AG04449 (cell line): ENCODE measurements at regions not wholly inside any gene's neighbourhood (a gene's known extent, or its start where the extent isn't known, plus 50 kb on each side); places are given as distances from the start of the nearest gene placed in this dataset.

Experiments
- CTCF ChIA-PET: fragments of 350-600 bp; formaldehyde crosslinking; extraction: SDS; loops from one replicate; lab custom pipeline; 2021; ENCODE audit warnings: antibody characterized with exemption; lab: Yijun Ruan, JAX
- POLR2A ChIA-PET: fragments of 400-600, 350-600 bp; formaldehyde crosslinking; extraction: SDS; loops from one replicate; lab custom pipeline; 2020; ENCODE audit warnings: antibody characterized with exemption, inconsistent platforms; lab: Yijun Ruan, JAX
- DNase-seq: peaks from one replicate; pipeline ENCODE4 v3.0.0-alpha.2; 2010; ENCODE audit warnings: low read depth, low spot score
- H3K4me3 ChIP-seq: 2 replicates; pipeline ENCODE4 v1.5.1; 2011; ENCODE audit warnings: low read depth, mild to moderate bottlenecking, control low read depth, low read length
- TF ChIP-seq, protein P1 (sequence below): IDR thresholded peaks from one replicate; pipeline ENCODE4 v1.5.1; 2011; ENCODE audit warnings: mild to moderate bottlenecking, moderate library complexity, low read length, control low read depth, inconsistent platforms; ENCODE audit not compliant: insufficient read depth; ENCODE audit errors: missing control alignments

DNA sequence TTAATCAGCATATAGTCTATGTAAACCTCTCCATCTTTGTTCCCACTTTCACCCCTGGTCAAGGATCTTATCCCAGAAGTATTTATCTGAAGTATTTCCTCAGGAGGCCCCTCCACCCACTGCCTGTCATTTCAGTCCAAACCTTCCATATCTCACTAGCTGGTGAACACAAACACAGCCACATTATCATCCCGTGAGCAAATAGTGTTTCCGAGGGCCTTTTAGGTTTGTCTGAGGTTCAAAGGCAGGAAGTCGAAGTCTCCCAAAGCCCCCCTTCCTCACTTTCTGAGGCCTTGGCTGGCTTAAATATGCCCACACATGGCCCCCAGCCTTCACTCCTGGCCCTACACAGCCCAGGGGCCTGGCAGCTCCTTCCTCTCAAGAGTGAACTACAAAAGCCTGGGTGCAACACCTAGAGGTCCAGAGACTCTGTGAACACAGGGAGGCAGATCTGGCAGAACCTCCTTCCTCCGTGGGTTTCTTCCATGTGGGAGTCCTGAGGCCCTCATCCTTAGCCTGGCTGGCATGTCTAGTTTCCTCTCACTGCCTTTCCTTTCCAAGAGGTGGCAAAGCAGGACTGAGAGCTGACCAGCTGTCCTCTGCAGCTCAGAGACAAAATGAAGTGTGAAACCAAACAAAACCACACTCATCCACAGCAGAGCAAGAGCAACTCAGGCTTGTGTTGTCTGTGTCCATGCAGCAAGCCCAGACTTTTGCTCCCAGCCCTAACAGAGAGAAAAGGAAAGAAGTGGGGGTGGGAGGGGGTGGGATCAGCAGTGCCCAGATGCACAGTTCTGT is 264.2 kb downstream of the SS18 start:
- ChIA-PET CTCF (no interaction called here), POLR2A (no interaction called here)
- H3K4me3 ChIP-seq = no peak overlapping the region
- TF ChIP-seq, protein P1, sequence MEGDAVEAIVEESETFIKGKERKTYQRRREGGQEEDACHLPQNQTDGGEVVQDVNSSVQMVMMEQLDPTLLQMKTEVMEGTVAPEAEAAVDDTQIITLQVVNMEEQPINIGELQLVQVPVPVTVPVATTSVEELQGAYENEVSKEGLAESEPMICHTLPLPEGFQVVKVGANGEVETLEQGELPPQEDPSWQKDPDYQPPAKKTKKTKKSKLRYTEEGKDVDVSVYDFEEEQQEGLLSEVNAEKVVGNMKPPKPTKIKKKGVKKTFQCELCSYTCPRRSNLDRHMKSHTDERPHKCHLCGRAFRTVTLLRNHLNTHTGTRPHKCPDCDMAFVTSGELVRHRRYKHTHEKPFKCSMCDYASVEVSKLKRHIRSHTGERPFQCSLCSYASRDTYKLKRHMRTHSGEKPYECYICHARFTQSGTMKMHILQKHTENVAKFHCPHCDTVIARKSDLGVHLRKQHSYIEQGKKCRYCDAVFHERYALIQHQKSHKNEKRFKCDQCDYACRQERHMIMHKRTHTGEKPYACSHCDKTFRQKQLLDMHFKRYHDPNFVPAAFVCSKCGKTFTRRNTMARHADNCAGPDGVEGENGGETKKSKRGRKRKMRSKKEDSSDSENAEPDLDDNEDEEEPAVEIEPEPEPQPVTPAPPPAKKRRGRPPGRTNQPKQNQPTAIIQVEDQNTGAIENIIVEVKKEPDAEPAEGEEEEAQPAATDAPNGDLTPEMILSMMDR = no peak
- DNase-seq = no peak

DNA sequence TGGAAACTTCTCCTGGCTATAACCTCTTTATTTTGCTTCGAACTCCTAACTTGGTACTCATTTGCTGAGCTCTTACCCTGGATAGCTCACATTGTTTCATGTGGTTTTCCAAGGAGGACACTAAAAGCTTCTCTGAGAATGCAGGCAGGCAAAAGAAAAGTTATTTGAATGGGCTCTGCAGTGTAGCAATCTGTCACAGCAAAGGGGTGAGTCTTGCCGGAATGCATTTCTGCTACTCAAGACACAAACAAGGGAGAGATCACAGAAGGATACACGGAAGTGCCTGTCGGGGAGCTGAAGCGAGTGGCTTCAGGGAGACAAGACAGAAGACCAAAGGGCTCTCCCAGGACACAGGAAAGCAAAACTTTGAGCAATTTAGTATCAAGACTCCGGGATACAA is 265.4 kb downstream of the SS18 start:
- TF ChIP-seq, protein P1 = no peak
- H3K4me3 ChIP-seq = no peak overlapping the region
- ChIA-PET POLR2A (no interaction called here), CTCF (interaction anchor here (0.8 to 1.1 kb wide), 2 partner anchors 9 to 22 kb away, joined by 3 to 4 read pairs; no protein-coding TSS in a partner anchor)
- no peak for DNase-seq

DNA sequence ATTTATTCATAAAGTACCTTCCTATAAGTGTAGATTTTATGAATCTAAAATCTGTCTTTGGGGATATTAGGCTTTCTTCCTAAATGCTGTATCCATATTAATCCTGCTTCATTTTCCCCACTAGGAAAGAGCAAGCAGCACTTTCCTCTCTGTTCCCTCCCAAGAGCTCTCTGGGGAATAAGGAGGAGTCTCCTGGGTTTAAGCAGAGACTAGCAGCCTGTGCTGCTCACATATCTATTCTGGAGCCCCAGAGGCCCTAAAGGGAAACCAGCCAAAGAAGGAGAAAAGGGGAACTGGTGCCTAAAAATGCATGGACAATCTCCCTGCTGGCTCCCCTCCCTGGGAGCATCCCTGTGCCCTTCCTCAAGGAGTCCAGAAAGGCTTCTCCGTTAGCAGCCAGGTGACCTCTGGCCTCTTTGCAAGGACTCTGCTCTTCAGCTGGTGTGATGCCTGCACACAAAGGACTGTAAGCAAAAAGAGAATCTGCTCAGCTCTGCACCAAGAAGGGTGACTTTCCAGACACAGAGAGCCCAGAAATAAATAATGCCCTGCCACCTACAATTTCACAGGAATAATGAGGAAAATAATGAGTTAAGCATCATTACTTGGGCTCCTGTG is 270.6 kb downstream of the SS18 start:
- CTCF ChIA-PET = no interaction called here
- DNase-seq = no peak
- POLR2A ChIA-PET = no interaction called here
- H3K4me3 ChIP-seq = no peak overlapping the region
- TF ChIP-seq, protein P1 = no peak

DNA sequence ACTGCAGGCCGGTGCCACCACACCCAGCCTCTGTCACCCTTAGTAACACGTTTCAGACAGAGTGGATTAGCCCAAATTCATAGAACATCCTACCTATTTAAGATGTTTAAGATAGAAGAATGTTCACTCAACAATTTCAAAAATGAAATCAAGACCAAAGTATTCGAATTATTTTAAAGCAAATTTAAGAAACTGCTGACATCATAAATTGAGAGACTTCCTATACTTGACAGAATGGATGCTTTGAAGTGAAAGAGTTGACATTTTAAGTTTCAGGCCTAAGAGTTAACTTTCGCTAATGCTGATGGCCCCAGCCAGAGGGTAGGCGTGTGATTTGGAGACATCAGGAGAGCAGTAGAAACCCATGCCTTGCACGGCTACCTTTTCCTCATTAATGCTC is 271.9 kb downstream of the SS18 start:
- ChIA-PET POLR2A (no interaction called here), CTCF (no interaction called here)
- TF ChIP-seq, protein P1 = no peak
- DNase-seq = no peak
- no peak overlapping the region for H3K4me3 ChIP-seq

DNA sequence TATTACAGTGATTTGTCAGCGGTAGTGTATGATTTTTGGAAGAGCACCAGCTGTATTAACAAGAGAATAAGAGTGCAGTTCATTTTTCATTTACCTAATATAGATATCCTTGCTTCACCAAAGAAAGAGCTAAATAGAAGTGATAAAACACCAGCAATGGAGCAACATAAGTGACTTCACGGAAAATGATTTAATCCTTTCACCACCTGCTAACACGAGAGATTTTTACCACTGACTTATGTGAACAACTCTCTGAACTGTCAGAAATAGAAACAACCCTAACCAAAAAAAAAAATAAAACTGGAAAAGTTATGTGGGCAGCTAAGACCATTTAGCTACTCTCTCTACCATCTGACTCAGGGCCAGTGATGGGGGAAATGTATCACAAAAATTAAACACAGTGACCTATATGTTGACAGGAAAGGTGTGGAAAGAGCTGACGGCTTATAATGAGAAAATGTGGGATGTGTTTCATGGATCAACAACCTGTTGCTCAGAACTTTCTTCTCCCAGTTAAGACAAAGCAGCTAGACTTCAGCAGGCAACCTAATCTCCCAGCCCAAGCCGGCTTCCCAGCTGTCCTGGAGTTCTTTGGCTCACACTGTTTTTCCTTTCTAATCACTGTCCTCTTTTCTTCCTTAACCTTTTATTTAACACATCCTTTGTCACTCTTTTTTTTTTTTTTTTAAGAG is 272.7 kb downstream of the SS18 start:
- CTCF ChIA-PET = no interaction called here
- TF ChIP-seq, protein P1 = no peak
- H3K4me3 ChIP-seq = no peak overlapping the region
- no peak for DNase-seq
- POLR2A ChIA-PET = no interaction called here

DNA sequence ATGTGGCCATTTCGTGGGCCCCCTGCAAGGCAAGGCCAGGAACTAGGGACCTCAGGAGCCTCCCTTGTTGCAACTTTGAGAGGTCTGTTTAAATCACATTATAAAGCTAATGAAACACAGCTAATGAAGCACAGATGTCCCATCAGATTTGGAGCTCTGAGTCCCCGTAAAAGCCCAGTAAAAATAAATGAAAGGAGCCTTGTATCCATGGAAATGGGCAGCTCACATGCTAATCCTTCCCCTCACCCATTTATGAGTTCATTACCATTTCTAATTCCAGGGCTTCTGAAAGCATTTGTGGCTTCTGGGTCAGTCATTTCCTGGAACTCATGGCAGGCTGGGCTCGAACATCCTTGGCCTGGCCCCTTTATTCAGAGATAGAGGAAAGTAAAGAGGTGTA is 274.8 kb downstream of the SS18 start:
- TF ChIP-seq, protein P1 = no peak
- H3K4me3 ChIP-seq = no peak overlapping the region
- no peak for DNase-seq
- CTCF ChIA-PET = interaction anchor here (1.7 kb wide), 1 partner anchor 9 kb away, joined by 4 read pairs; no protein-coding TSS in a partner anchor
- POLR2A ChIA-PET = no interaction called here
